ENCODE measurements at regions not wholly inside any gene's neighbourhood (a gene's known extent, or its start where the extent isn't known, plus 50 kb on each side); places are given as distances from the start of the nearest gene placed in this dataset.

GRCh38 chr2:5950736-5951135, 258.6 kb downstream of the SOX11 start:
- TF ChIP-seq ESRRA (CRISPR knock-in tag; IDR thresholded peaks at IDR 0.05; ENCODE audit: borderline replicate concordance), result no peak
- no peak for TF ChIP-seq CTCF (IDR thresholded peaks at IDR 0.05)
- no peak for TF ChIP-seq JUN (CRISPR knock-in tag; IDR thresholded peaks at IDR 0.05)
- no peak for TF ChIP-seq SP1 (CRISPR knock-in tag; conservative IDR thresholded peaks at IDR 0.05)
- TF ChIP-seq ZNF423 (CRISPR knock-in tag; IDR thresholded peaks at IDR 0.05), result no peak
- TF ChIP-seq NFYB (CRISPR knock-in tag; conservative IDR thresholded peaks at IDR 0.05; ENCODE audit: low read depth), result no peak
- no peak for TF ChIP-seq TEAD1 (CRISPR knock-in tag; IDR thresholded peaks at IDR 0.05)
- TF ChIP-seq USF1 (CRISPR knock-in tag; IDR thresholded peaks at IDR 0.05), result no peak
- TF ChIP-seq ATF3 (CRISPR knock-in tag; conservative IDR thresholded peaks at IDR 0.05), result no peak
- no peak for TF ChIP-seq AR (CRISPR knock-in tag; IDR thresholded peaks at IDR 0.05)
- TF ChIP-seq ARID4B (CRISPR knock-in tag; IDR thresholded peaks at IDR 0.05; ENCODE audit: borderline replicate concordance), result no peak

Data from WTC11 (cell line).